ENCODE measurements at regions not wholly inside any gene's neighbourhood (a gene's known extent, or its start where the extent isn't known, plus 50 kb on each side); places are given as distances from the start of the nearest gene placed in this dataset.

DNA sequence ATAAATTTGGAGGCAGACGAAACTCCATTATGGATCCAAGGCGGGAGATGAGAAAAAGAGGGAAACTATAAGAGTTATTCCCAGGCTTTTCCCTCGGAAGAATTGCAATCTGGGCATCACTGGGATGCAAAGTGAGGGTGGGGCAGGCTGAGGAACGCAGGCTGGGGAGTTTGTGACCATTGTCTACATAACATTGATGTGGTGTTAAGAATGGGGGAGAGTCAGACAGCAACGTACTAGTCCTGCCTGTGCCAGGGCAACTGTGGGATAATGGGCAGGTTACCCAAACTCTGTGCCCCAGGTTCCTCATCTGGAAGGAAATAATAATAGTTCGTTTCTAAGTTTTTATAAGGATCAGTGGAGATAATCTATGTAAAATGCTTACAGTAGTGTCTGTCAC lies 84.4 kb upstream of the SIX2 start:
- TF ChIP-seq CTCF (IDR thresholded peaks at IDR 0.05; ENCODE audit: low read depth, low read length, missing control alignments) = no peak
- H3K4me3 ChIP-seq (ENCODE audit: low read depth, low read length) = no peak overlapping the region
- DNase-seq (ENCODE audit: low read depth) = no peak
- in situ Hi-C loops (cut with HindIII; ENCODE audit: low sequenced_read_pairs) = no loop called here

DNA sequence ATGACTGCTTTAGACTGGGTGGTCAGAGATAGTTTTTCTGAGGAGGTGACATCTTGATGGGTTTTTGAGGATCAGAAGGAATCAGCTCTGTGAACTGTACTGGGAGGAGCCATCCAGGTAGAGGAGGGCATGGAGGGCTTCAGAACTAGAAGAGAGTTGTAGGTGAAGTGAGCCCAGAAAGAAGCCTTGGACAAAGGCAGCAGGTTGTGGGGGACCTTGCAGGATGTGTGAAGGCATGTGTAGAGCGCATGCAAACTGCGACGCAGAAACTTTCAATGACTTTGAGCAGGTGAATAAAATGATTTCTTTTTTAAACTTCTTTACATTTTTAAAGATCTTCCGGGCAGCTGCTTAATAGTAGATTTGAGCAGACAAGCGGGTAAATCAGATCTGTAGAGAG lies 83.9 kb upstream of the SIX2 start:
- in situ Hi-C loops (cut with HindIII; ENCODE audit: low sequenced_read_pairs) = no loop called here
- H3K4me3 ChIP-seq (ENCODE audit: low read depth, low read length) = no peak overlapping the region
- TF ChIP-seq CTCF (IDR thresholded peaks at IDR 0.05; ENCODE audit: low read depth, low read length, missing control alignments) = no peak
- DNase-seq (ENCODE audit: low read depth) = no peak

GRCh38 chr2:45089554-45090261 lies 80.5 kb upstream of the SIX2 start:
- no peak overlapping the region for H3K4me3 ChIP-seq (ENCODE audit: low read depth, low read length)
- in situ Hi-C loops (cut with HindIII; ENCODE audit: low sequenced_read_pairs) = no loop called here
- no peak for TF ChIP-seq CTCF (IDR thresholded peaks at IDR 0.05; ENCODE audit: low read depth, low read length, missing control alignments)
- no peak for DNase-seq (ENCODE audit: low read depth)

DNA sequence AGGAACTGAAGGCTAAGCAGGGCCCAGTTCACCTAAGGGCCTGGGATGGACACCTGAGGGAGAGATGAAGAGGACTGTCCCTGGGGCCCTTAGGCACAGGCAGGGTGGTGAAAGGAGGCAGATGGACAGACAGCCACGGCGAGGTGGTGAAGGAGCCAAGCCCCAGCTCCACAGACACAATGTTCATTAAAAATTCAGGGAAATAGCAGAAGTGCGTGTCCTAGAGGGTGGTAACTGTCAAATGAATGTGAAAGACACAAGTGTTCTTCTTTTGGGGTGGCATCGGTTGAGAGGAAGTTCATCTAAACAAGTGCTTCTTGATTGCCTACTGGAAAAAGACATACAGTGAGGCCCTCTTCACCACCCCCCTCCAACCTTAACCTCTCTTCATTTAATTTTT lies 76.2 kb upstream of the SIX2 start:
- in situ Hi-C loops (cut with HindIII; ENCODE audit: low sequenced_read_pairs) = no loop called here
- H3K4me3 ChIP-seq (ENCODE audit: low read depth, low read length) = no peak overlapping the region
- TF ChIP-seq CTCF (IDR thresholded peaks at IDR 0.05; ENCODE audit: low read depth, low read length, missing control alignments) = no peak
- no peak for DNase-seq (ENCODE audit: low read depth)

DNA sequence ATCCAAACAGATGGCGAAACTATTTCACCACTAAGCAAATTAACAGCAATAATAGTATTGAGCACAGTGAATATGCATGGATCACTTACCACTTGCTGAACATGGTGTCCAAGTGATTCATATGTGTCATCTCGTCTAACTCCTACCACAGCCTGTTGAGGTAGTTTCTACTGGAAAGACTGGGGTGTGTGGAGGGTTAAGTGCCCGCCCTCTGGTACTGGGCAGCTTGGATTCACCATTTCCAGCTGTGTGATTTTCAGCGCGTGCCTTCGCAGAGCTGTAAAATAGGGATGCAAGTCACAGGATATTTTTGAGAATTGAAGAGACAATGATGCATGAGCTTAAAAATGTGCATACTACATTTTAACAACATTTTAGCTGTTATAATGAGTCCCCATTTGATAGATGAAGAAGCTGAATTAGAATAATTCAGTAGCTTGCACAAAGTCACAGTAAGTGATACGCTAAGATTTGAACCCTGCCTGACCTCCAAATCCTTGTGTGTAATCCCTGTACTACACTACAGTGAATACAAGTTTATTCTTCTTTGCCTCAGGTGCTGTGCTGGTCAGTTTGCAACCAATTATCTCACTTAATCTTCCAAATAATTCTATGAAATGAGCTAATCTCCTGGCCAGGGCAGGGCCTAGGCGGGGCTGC lies 75.2 kb upstream of the SIX2 start:
- in situ Hi-C loops (cut with HindIII; ENCODE audit: low sequenced_read_pairs) = no loop called here
- no peak for TF ChIP-seq CTCF (IDR thresholded peaks at IDR 0.05; ENCODE audit: low read depth, low read length, missing control alignments)
- no peak for DNase-seq (ENCODE audit: low read depth)
- no peak overlapping the region for H3K4me3 ChIP-seq (ENCODE audit: low read depth, low read length)

DNA sequence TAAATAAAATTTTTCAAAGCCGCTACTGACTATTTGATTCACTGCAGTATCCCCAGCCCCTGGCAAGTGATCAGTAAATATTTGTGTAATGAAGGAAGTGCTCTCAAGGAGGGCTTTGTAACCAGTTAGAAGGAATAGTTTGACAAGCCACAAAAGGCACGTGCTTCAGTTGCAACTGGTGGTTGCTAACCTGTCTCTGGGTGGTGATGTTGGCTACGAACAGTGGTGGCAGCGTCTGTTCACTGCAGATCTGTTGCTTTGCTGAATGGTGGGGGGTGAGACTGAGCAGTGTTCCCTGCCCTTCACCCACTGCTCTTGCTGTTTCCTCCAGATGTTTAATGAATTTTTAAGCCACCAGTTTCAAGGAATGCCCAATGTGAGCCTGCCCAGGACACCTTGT lies 73.9 kb upstream of the SIX2 start:
- in situ Hi-C loops (cut with HindIII; ENCODE audit: low sequenced_read_pairs) = no loop called here
- H3K4me3 ChIP-seq (ENCODE audit: low read depth, low read length) = no peak overlapping the region
- no peak for DNase-seq (ENCODE audit: low read depth)
- TF ChIP-seq CTCF (IDR thresholded peaks at IDR 0.05; ENCODE audit: low read depth, low read length, missing control alignments) = no peak
